HepG2 (cell line): ENCODE measurements at regions not wholly inside any gene's neighbourhood (a gene's known extent, or its start where the extent isn't known, plus 50 kb on each side); places are given as distances from the start of the nearest gene placed in this dataset.

Experiments used
- ATAC-seq: fragments of 200-7000 bp; cut with Tn5 transposase; 3 replicates; pipeline ENCODE4 v1.9.1; 2020; ENCODE audit warnings: mild to moderate bottlenecking, moderate library complexity
- BruUV-seq: library from RNA; stranded (reverse); fragments of 400-500 nt; replicated peaks from 2 replicates; lab custom pipeline; 2021; lab: Mats Ljungman, UMichigan
- CTCF ChIA-PET: fragments of 300-600 bp; formaldehyde crosslinking; extraction: SDS; loops from one replicate; lab custom pipeline; 2021; ENCODE audit warnings: low total read pairs, inconsistent platforms, low intra/inter-chr PET ratio; lab: Yijun Ruan, JAX
- POLR2A ChIA-PET: fragments of 350-600 bp; sonication (Branson Sonifier 250); formaldehyde crosslinking; loops from one replicate; lab custom pipeline; 2020; ENCODE audit warnings: antibody characterized with exemption, inconsistent platforms; lab: Yijun Ruan, JAX
- DNase-seq: peaks from one replicate; pipeline ENCODE4 v3.0.0-alpha.2; 2015; ENCODE audit warnings: low spot score
- FAIRE-seq: peaks from 3 replicates; lab custom pipeline; 2011; peaks lifted over from hg19 to GRCh38; lab: Jason Lieb, UNC
- H2AFZ ChIP-seq: one replicate; pipeline ENCODE4 v1.6.1; 2011; ENCODE audit warnings: low read length, inconsistent platforms
- H3K27ac ChIP-seq: fragments of 300-600 bp; 3 replicates; pipeline ENCODE4 v1.8.0; 2011; ENCODE audit warnings: mixed run types, mild to moderate bottlenecking, mixed read lengths, low read length, inconsistent platforms; ENCODE audit not compliant: insufficient read depth; ENCODE audit errors: extremely low read length
- H3K27me3 ChIP-seq, 2 experiments: fragments of 200-600 bp in 1 of 2; 2 replicates in 1 of 2; 3 replicates in 1 of 2; pipeline versions ENCODE4 v1.6.0 to v1.8.0; 2011; ENCODE audit warnings: low read length in 2 of 2, mild to moderate bottlenecking in 2 of 2, moderate library complexity in 2 of 2, inconsistent platforms in 1 of 2; ENCODE audit not compliant: insufficient read depth in 2 of 2, control insufficient read depth in 1 of 2
- H3K36me3 ChIP-seq, 2 experiments: fragments of 200-600 bp in 1 of 2; replicated peaks in 1 of 2; 2 replicates in 1 of 2; 3 replicates in 1 of 2; pipeline versions ENCODE4 v1.5.1 to v1.8.0; 2011; ENCODE audit warnings: low read length in 2 of 2, inconsistent platforms in 1 of 2; ENCODE audit not compliant: insufficient read depth in 2 of 2, control insufficient read depth in 1 of 2
- H3K4me1 ChIP-seq: 2 replicates; pipeline ENCODE4 v1.5.1; 2012; ENCODE audit warnings: low read length, inconsistent platforms; ENCODE audit not compliant: insufficient read depth
- H3K4me2 ChIP-seq: 2 replicates; pipeline ENCODE4 v1.6.0; 2011; ENCODE audit warnings: low read depth, low read length, inconsistent platforms
- H3K4me3 ChIP-seq, 3 experiments: fragments of 200-600 bp in 1 of 3; sonication (generic), shearing (Covaris generic) in 1 of 3; replicated peaks in 1 of 3; 2 replicates each; pipeline ENCODE4 v1.5.1; 2011 to 2016; ENCODE audit warnings: low read length in 3 of 3, inconsistent platforms in 2 of 3, low read depth in 2 of 3, mild to moderate bottlenecking in 2 of 3, control low read depth in 1 of 3, mixed read lengths in 1 of 3; ENCODE audit not compliant: insufficient read depth in 1 of 3
- H3K79me2 ChIP-seq: one replicate; pipeline ENCODE4 v1.6.1; 2011; ENCODE audit warnings: low read length, inconsistent platforms; ENCODE audit not compliant: insufficient read depth
- H3K9ac ChIP-seq: 2 replicates; pipeline ENCODE4 v1.6.0; 2011; ENCODE audit warnings: mild to moderate bottlenecking, low read depth, low read length, inconsistent platforms; ENCODE audit not compliant: insufficient read depth
- H3K9me3 ChIP-seq: 2 replicates; pipeline ENCODE4 v1.5.1; 2012; ENCODE audit warnings: mild to moderate bottlenecking, low read length
- H4K20me1 ChIP-seq: 2 replicates; pipeline ENCODE4 v1.6.0; 2011; ENCODE audit warnings: inconsistent platforms, mild to moderate bottlenecking, low read length, moderate library complexity; ENCODE audit not compliant: insufficient read depth
- CBFB ChIP-seq: sonication (generic); formaldehyde crosslinking; IDR thresholded peaks from 2 replicates; pipeline ENCODE4 v1.4.0; 2020; ENCODE audit warnings: missing genetic modification reagents
- CHCHD3 ChIP-seq: sonication (generic); formaldehyde crosslinking; IDR thresholded peaks from 2 replicates; pipeline ENCODE4 v1.8.0; 2022; ENCODE audit warnings: mild to moderate bottlenecking, missing genetic modification reagents, moderate library complexity
- EEA1 ChIP-seq: sonication (generic); formaldehyde crosslinking; IDR thresholded peaks from 2 replicates; pipeline ENCODE4 v1.5.1; 2020; ENCODE audit warnings: mild to moderate bottlenecking, missing genetic modification reagents, borderline replicate concordance
- FOXK2 ChIP-seq: fragments of 450-650 bp; IDR thresholded peaks from 2 replicates; pipeline ENCODE4 v1.6.1; 2016
- GATAD1 ChIP-seq: IDR thresholded peaks from 2 replicates; pipeline ENCODE4 v1.6.1; 2016; ENCODE audit warnings: missing genetic modification reagents, missing compliant biosample characterization
- MAFF ChIP-seq: IDR thresholded peaks from 2 replicates; pipeline ENCODE4 v1.6.1; 2011; ENCODE audit warnings: low read depth, low read length, improper control_type of control experiment
- MAFK ChIP-seq, 2 experiments: IDR thresholded peaks in 1 of 2; conservative IDR thresholded peaks in 1 of 2; 2 replicates each; pipeline ENCODE4 v1.6.1; 2011; ENCODE audit warnings: improper control_type of control experiment in 2 of 2, low read length in 2 of 2
- MBNL3 ChIP-seq: fragments of 250-450 bp; sonication (Bioruptor Pico); conservative IDR thresholded peaks from 2 replicates; pipeline ENCODE4 v1.8.0; 2022; ENCODE audit warnings: mild to moderate bottlenecking, inconsistent platforms
- NCOA5 ChIP-seq: sonication (generic); formaldehyde crosslinking; IDR thresholded peaks from 2 replicates; pipeline ENCODE4 v1.4.0; 2020; ENCODE audit warnings: missing genetic modification reagents
- SALL1 ChIP-seq: sonication (generic); formaldehyde crosslinking; IDR thresholded peaks from 2 replicates; pipeline ENCODE4 v1.8.0; 2022; ENCODE audit warnings: mild to moderate bottlenecking, missing genetic modification reagents
- SMC3 ChIP-seq: IDR thresholded peaks from 2 replicates; pipeline ENCODE4 v1.6.1; 2011; ENCODE audit warnings: low read length, improper control_type of control experiment
- TP53 ChIP-seq: sonication (generic); formaldehyde crosslinking; conservative IDR thresholded peaks from 2 replicates; pipeline ENCODE4 v1.4.0; 2020; ENCODE audit warnings: missing genetic modification reagents
- ZNF343 ChIP-seq: sonication (generic); formaldehyde crosslinking; IDR thresholded peaks from 2 replicates; pipeline ENCODE4 v1.4.0; 2020; ENCODE audit warnings: mild to moderate bottlenecking, missing genetic modification reagents
- ZNF777 ChIP-seq: sonication (generic); formaldehyde crosslinking; IDR thresholded peaks from 2 replicates; pipeline ENCODE4 v1.4.0; 2020; ENCODE audit warnings: missing genetic modification reagents
- WGBS: methylation state at CpG from one replicate; pipeline ENCODE4 v1.1.6; 2017; ENCODE audit warnings: low lambda C conversion rate; 5-methylcytosine and 5-hydroxymethylcytosine counted together
- in situ Hi-C: cut with HindIII; loops from 2 replicates; pipeline ENCODE4 v1.10.0; 2017; ENCODE audit warnings: low pct_unique_long_range_greater_than_20kb; ENCODE audit not compliant: extremely low pct_ligation_motif_present
- intact Hi-C: fragments of 100-400 bp; cut with micrococcal nuclease; formaldehyde crosslinking; loops from one replicate; pipeline ENCODE4 v1.10.0; 2022; ENCODE audit not compliant: unreplicated experiment
- TF ChIP-seq, protein P1 (sequence below): sonication (generic); formaldehyde crosslinking; IDR thresholded peaks from 2 replicates; pipeline ENCODE4 v1.5.0; 2020; ENCODE audit warnings: mild to moderate bottlenecking, missing genetic modification reagents

DNA sequence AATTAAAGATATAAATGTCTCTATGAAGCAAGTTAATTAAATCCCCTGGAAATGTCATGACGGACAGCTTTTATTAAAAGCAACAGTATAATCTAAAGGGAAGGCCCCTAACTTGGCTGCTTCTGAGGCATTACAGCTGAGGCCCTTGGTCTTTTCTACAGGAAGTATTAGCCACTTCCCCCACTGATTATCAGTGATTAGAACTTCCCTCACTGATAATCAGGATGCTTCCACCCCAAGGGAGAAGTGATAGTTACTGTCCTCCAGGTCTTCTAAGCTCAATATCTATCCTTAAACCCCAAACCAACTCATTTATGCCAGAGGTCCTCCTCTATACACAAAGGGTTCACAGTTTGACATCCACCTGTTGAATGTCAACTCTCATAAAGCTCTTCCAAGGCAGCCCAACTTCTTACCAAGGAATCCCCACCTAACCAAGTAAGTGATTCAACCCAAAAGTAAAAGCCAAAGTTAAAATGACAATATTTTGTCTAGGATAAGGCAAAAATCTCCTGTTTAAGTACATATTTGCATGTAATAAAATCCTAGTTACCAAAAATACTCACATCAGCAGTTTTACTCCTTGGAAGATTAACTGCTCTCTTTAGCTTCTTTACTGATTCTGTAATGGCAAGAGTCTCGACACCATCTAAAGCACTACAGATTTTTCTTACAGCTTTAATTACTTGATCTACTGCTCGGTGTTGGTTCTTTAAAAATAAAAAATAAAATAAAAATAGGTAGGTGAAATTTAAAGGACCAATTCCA lies 58.6 kb upstream of the RPS13 start:
- H3K9ac ChIP-seq: no peak overlapping the region
- no peak overlapping the region for H3K27ac ChIP-seq
- H4K20me1 ChIP-seq: peaks cover 4% of the 10 kb centered on the region; the same call in 1 of the 2 replicates
- ATAC-seq (no peak), FAIRE-seq (no peak)
- CTCF ChIA-PET: no interaction called here
- peaks cover 8 to 51% of the 10 kb centered on the region in 2 experiments for H3K36me3 ChIP-seq
- H2AFZ ChIP-seq: no peak overlapping the region
- TSS peak; percentile 8 for BruUV-seq
- H3K4me1 ChIP-seq: no peaks in the 10 kb centered on the region
- TF ChIP-seq MAFK (conservative IDR thresholded peaks at IDR 0.05 in 1 of 2, IDR thresholded peaks at IDR 0.05 in 1 of 2; ENCODE audit: low read length in 2 of 2) (peak; percentile 77 to 88), FOXK2 (no peak), CHCHD3 (CRISPR knock-in tag) (no peak), MAFF (peak; percentile 74)
- TF ChIP-seq, all 625 proteins: peak for 2
- Histone ChIP-seq H3K4me2 (no peak overlapping the region), H3K9me3 (no peaks in the 10 kb centered on the region), H3K4me3 (no peak overlapping the region), H3K27me3 (no peaks in the 10 kb centered on the region), H3K79me2 (no peaks in the 10 kb centered on the region)
- intact Hi-C loops: no loop called here
- POLR2A ChIA-PET: no interaction called here
- no peak for DNase-seq
- in situ Hi-C loops: no loop called here
- 96% methylated on average over 3 of the region's 3 CpGs for WGBS

DNA sequence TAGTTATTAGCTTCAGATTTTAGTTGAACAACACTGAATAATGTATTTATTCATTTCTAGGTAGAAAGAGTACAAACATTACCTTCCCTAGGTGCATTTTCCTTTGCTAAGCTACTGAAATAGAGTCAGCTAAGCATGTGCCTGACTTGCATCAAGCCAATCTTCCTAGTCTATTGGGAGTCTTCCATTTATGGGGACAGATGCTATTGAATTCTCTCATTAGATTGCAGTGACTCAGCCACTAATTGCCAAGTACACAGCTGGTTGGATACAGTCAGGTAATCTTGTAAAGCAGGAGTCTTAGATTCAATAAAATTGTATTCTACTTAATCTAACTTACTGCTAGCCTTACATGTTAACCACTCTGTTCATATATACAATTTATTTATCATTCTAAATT lies 55.2 kb upstream of the RPS13 start:
- Histone ChIP-seq H2AFZ (no peak overlapping the region), H4K20me1 (no peaks in the 10 kb centered on the region), H3K4me1 (no peaks in the 10 kb centered on the region), H3K9me3 (no peaks in the 10 kb centered on the region), H3K36me3 (peaks cover 10 to 50% of the 10 kb centered on the region in 2 experiments), H3K79me2 (no peaks in the 10 kb centered on the region), H3K27ac (no peak overlapping the region), H3K27me3 (no peaks in the 10 kb centered on the region), H3K4me3 (no peak overlapping the region), H3K4me2 (no peak overlapping the region), H3K9ac (no peak overlapping the region)
- TF ChIP-seq ZNF343 (CRISPR knock-in tag) (no peak), CBFB (CRISPR knock-in tag) (no peak), SMC3 (no peak), NCOA5 (CRISPR knock-in tag) (no peak), EEA1 (no peak), SALL1 (CRISPR knock-in tag) (no peak), GATAD1 (CRISPR knock-in tag) (no peak), ZNF777 (CRISPR knock-in tag) (no peak), MBNL3 (CRISPR knock-in tag) (no peak), TP53 (CRISPR knock-in tag) (no peak)
- TF ChIP-seq, protein P1, sequence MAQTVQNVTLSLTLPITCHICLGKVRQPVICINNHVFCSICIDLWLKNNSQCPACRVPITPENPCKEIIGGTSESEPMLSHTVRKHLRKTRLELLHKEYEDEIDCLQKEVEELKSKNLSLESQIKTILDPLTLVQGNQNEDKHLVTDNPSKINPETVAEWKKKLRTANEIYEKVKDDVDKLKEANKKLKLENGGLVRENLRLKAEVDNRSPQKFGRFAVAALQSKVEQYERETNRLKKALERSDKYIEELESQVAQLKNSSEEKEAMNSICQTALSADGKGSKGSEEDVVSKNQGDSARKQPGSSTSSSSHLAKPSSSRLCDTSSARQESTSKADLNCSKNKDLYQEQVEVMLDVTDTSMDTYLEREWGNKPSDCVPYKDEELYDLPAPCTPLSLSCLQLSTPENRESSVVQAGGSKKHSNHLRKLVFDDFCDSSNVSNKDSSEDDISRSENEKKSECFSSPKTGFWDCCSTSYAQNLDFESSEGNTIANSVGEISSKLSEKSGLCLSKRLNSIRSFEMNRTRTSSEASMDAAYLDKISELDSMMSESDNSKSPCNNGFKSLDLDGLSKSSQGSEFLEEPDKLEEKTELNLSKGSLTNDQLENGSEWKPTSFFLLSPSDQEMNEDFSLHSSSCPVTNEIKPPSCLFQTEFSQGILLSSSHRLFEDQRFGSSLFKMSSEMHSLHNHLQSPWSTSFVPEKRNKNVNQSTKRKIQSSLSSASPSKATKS (CRISPR knock-in tag): no peak
- CTCF ChIA-PET: no interaction called here
- DNase-seq (no peak), FAIRE-seq (no peak), ATAC-seq (no peak)
- no TSS peak for BruUV-seq
- intact Hi-C loops (no loop called here), in situ Hi-C loops (no loop called here)
- POLR2A ChIA-PET: no interaction called here
